ENCODE measurements at regions not wholly inside any gene's neighbourhood (a gene's known extent, or its start where the extent isn't known, plus 50 kb on each side); places are given as distances from the start of the nearest gene placed in this dataset.
A peak's percentile ranks its signal among the peaks of the same experiment; 100 is the strongest.

DNA sequence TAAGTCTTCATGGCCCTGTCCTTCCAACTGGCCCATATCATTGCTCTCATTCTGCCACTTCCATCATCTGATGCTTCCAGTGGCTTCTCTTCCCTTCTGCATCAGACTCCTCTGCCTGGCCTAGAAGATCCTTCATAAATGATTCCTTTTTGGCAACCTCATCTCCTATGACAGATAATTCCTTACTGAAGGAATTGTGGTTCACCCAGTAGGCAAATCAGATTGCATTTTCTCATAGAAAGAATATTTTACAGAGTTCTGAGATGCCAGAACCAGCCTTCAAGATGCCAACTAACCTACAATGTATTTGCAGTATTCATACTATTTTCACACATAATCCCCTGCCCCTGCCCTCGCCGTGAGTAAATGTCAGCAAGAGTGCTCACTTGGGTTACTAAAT is 423.0 kb upstream of the TGFBR2 start:
- no peaks in the 10 kb centered on the region for H3K9me3 ChIP-seq (ENCODE audit: insufficient read depth in 2 of 2, low read depth in 1 of 2, low read length in 1 of 2)
- H3K18ac ChIP-seq (ENCODE audit: extremely low read depth, low read length) = no peak overlapping the region
- H3K79me2 ChIP-seq (ENCODE audit: control insufficient read depth in 1 of 2, insufficient read depth in 2 of 2, low read length in 2 of 2) = no peaks in the 10 kb centered on the region
- no peak overlapping the region for H3K14ac ChIP-seq (ENCODE audit: insufficient read length)
- no peaks in the 10 kb centered on the region for H3K4me1 ChIP-seq (replicated peaks in 1 of 4; ENCODE audit: control insufficient read depth in 3 of 4, insufficient read depth in 4 of 4, low read length in 3 of 4)
- CTCF ChIA-PET (ENCODE audit: partially characterized antibody) = interaction anchor here (1.1 to 1.6 kb wide), 3 partner anchors 15 to 556 kb away, joined by 3 to 5 read pairs (median 4); no protein-coding TSS in a partner anchor
- no peak for FAIRE-seq
- no peak overlapping the region for H4K5ac ChIP-seq (ENCODE audit: insufficient read length, low read depth, low read length)
- H3K27me3 ChIP-seq (replicated peaks in 1 of 4; ENCODE audit: control insufficient read depth in 3 of 4, extremely low read depth in 1 of 4, insufficient read depth in 3 of 4, low read length in 3 of 4) = no peaks in the 10 kb centered on the region
- no peak overlapping the region for H3K23ac ChIP-seq (ENCODE audit: insufficient read length)
- H3K36me3 ChIP-seq (ENCODE audit: control insufficient read depth in 2 of 4, insufficient read depth in 4 of 4, low read length in 3 of 4) = no peaks in the 10 kb centered on the region
- no peak overlapping the region for H2AK5ac ChIP-seq (ENCODE audit: low read depth, low read length)
- H3K9ac ChIP-seq (replicated peaks in 1 of 4; ENCODE audit: extremely low read depth in 1 of 4, low read depth in 3 of 4, low read length in 3 of 4) = no peak overlapping the region
- no peak overlapping the region for H3K4me3 ChIP-seq (ENCODE audit: extremely low read depth in 1 of 4, insufficient read depth in 2 of 4, low read depth in 3 of 4, low read length in 4 of 4)
- H3K4ac ChIP-seq (replicated peaks; ENCODE audit: insufficient read length, low read depth, low read length) = no peak overlapping the region
- no peak overlapping the region for H4K8ac ChIP-seq (ENCODE audit: extremely low read depth, insufficient read depth, low read length)
- POLR2A ChIA-PET (ENCODE audit: partially characterized antibody) = no interaction called here
- H4K20me1 ChIP-seq (replicated peaks in 1 of 2; ENCODE audit: control insufficient read depth in 1 of 2, insufficient read depth in 2 of 2, low read length in 2 of 2) = no peaks in the 10 kb centered on the region
- no peak overlapping the region for H4K91ac ChIP-seq (replicated peaks; ENCODE audit: insufficient read length, low read length)
- 94% methylated on average over 2 of the region's 2 CpGs; no CpG with 5 or more reads in 1 of the 2 experiments for WGBS, 2 experiments (ENCODE audit: extremely low coverage in 1 of 2, insufficient coverage in 1 of 2, insufficient read length in 1 of 2, insufficient replicate concordance in 2 of 2, low coverage in 1 of 2, low lambda C conversion rate in 2 of 2, missing lambda C conversion rate in 1 of 2)
- H3K79me1 ChIP-seq (ENCODE audit: low read depth, low read length) = no peaks in the 10 kb centered on the region
- no peak overlapping the region for H2AFZ ChIP-seq (ENCODE audit: low read length)
- no peaks in the 10 kb centered on the region for H3K23me2 ChIP-seq (ENCODE audit: low read depth, low read length)
- no peak overlapping the region for H3K56ac ChIP-seq (replicated peaks; ENCODE audit: insufficient read length, low read depth, low read length)
- H2BK20ac ChIP-seq (ENCODE audit: low read length) = no peak overlapping the region
- H2BK120ac ChIP-seq (replicated peaks; ENCODE audit: low read depth, low read length) = no peak overlapping the region
- H2BK5ac ChIP-seq (ENCODE audit: low read depth, low read length) = no peak overlapping the region
- H2BK15ac ChIP-seq (ENCODE audit: low read length) = no peak overlapping the region
- no peak for DNase-seq (ENCODE audit: low read depth in 1 of 2, low spot score in 2 of 2)
- H2BK12ac ChIP-seq (ENCODE audit: low read depth, low read length) = peak overlapping the region; percentile 44; the same call in 1 of the 2 replicates
- H3K27ac ChIP-seq (ENCODE audit: low read depth, low read length) = no peak overlapping the region
- H3K4me2 ChIP-seq (ENCODE audit: insufficient read depth in 1 of 2, low read depth in 2 of 2, low read length in 2 of 2) = no peak overlapping the region
- TF ChIP-seq CHD1 (IDR thresholded peaks at IDR 0.05; ENCODE audit: low read depth, low read length) = no peak
- no peak for TF ChIP-seq POU5F1 (IDR thresholded peaks at IDR 0.05; ENCODE audit: low read depth, low read length)
- no peak for TF ChIP-seq JUN (IDR thresholded peaks at IDR 0.05; ENCODE audit: low read depth, low read length)
- no peak for TF ChIP-seq SIN3A (conservative IDR thresholded peaks at IDR 0.05 in 1 of 2, IDR thresholded peaks at IDR 0.05 in 1 of 2; ENCODE audit: low read depth in 1 of 2, low read length in 2 of 2)
- no peak for TF ChIP-seq KDM1A (IDR thresholded peaks at IDR 0.05; ENCODE audit: borderline replicate concordance, low read length)
- TF ChIP-seq CREB1 (IDR thresholded peaks at IDR 0.05) = no peak
- no peak for TF ChIP-seq CBX8 (IDR thresholded peaks at IDR 0.05; ENCODE audit: borderline replicate concordance, low read depth, low read length)
- no peak for TF ChIP-seq RXRA (IDR thresholded peaks at IDR 0.05; ENCODE audit: insufficient read depth, low read depth, low read length)
- TF ChIP-seq EGR1 (IDR thresholded peaks at IDR 0.05; ENCODE audit: borderline replicate concordance, low read depth, low read length) = no peak
- TF ChIP-seq SP4 (IDR thresholded peaks at IDR 0.05; ENCODE audit: low read length) = no peak
- no peak for TF ChIP-seq BACH1 (IDR thresholded peaks at IDR 0.05; ENCODE audit: low read length)
- TF ChIP-seq, protein P1, sequence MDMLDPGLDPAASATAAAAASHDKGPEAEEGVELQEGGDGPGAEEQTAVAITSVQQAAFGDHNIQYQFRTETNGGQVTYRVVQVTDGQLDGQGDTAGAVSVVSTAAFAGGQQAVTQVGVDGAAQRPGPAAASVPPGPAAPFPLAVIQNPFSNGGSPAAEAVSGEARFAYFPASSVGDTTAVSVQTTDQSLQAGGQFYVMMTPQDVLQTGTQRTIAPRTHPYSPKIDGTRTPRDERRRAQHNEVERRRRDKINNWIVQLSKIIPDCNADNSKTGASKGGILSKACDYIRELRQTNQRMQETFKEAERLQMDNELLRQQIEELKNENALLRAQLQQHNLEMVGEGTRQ (IDR thresholded peaks at IDR 0.05; ENCODE audit: low read length) = no peak
